B cell (primary cell): ENCODE measurements at regions not wholly inside any gene's neighbourhood (a gene's known extent, or its start where the extent isn't known, plus 50 kb on each side); places are given as distances from the start of the nearest gene placed in this dataset.

Experiments
- ATAC-seq: fragments of 200-7000 bp; cut with Tn5 transposase; one replicate; pipeline ENCODE4 v1.10.0; 2021; ENCODE audit warnings: low read depth, mild to moderate bottlenecking, moderate number of reproducible peaks, moderate library complexity
- CTCF ChIA-PET: fragments of 350-600 bp; sonication (Branson Sonifier 250); formaldehyde crosslinking; loops from one replicate; lab custom pipeline; 2021; ENCODE audit warnings: antibody characterized with exemption, inconsistent platforms; lab: Charles Lee
- POLR2A ChIA-PET: fragments of 350-600 bp; sonication (Branson Sonifier 250); formaldehyde crosslinking; loops from one replicate; lab custom pipeline; 2021; ENCODE audit warnings: antibody characterized with exemption; lab: Charles Lee
- DNase-seq: peaks from one replicate; pipeline ENCODE4 v3.0.0; 2013
- H2AFZ ChIP-seq: 2 replicates; pipeline ENCODE4 v1.6.1; 2012; ENCODE audit warnings: mild to moderate bottlenecking, low read depth, low read length; ENCODE audit not compliant: insufficient read depth, poor library complexity, severe bottlenecking
- H3K27ac ChIP-seq, 2 donors: 1 replicate in 1 of 2; 2 replicates in 1 of 2; pipeline ENCODE4 v1.5.1; 2012 to 2013; ENCODE audit warnings: low read length in 2 of 2, mild to moderate bottlenecking in 2 of 2, moderate library complexity in 1 of 2
- H3K27me3 ChIP-seq, 4 experiments: fragments of 200-600 bp in 1 of 4; sonication (generic) in 1 of 4; replicated peaks in 1 of 4; 1 replicate in 2 of 4; 2 replicates in 2 of 4; pipeline versions ENCODE4 v1.6.1 to v1.7.0; 2013 to 2016; ENCODE audit warnings: low read length in 3 of 4, mild to moderate bottlenecking in 2 of 4, mixed read lengths in 1 of 4, moderate library complexity in 1 of 4; ENCODE audit not compliant: insufficient read depth in 4 of 4, control insufficient read depth in 3 of 4; ENCODE audit errors: control extremely low read depth in 1 of 4
- H3K36me3 ChIP-seq, 2 experiments: replicated peaks in 1 of 2; 1 replicate in 1 of 2; 2 replicates in 1 of 2; pipeline versions ENCODE4 v1.6.1 to v1.7.1; 2013; ENCODE audit warnings: low read length in 1 of 2; ENCODE audit not compliant: insufficient read depth in 2 of 2, control insufficient read depth in 1 of 2; ENCODE audit errors: control extremely low read depth in 1 of 2, extremely low read depth in 1 of 2
- H3K4me1 ChIP-seq, 2 donors: fragments of 200-600 bp in 1 of 2; sonication (generic) in 1 of 2; 1 replicate in 1 of 2; 2 replicates in 1 of 2; pipeline versions ENCODE4 v1.5.1 to v1.6.1; 2013 to 2017; ENCODE audit warnings: low read length in 2 of 2; ENCODE audit not compliant: control insufficient read depth in 2 of 2, insufficient read depth in 2 of 2
- H3K4me2 ChIP-seq: replicated peaks from 2 replicates; pipeline ENCODE3; 2012; ENCODE audit warnings: mild to moderate bottlenecking, low read depth, low read length; ENCODE audit not compliant: poor library complexity, severe bottlenecking
- H3K4me3 ChIP-seq, 5 experiments: fragments of 200-600 bp in 1 of 5; sonication (generic) in 1 of 5; 1 replicate in 3 of 5; 2 replicates in 2 of 5; pipeline versions ENCODE4 v1.5.1 to v1.7.0; 2011 to 2016; ENCODE audit warnings: low read length in 4 of 5, mild to moderate bottlenecking in 4 of 5, low read depth in 2 of 5, control low read depth in 1 of 5, moderate library complexity in 1 of 5; ENCODE audit not compliant: insufficient read depth in 1 of 5; ENCODE audit errors: control extremely low read depth in 1 of 5, extremely low read depth in 1 of 5
- H3K79me2 ChIP-seq: fragments of 200-600 bp; sonication (generic); one replicate; pipeline ENCODE4 v1.6.0; 2016; ENCODE audit warnings: low read length; ENCODE audit not compliant: control insufficient read depth, insufficient read depth
- H3K9ac ChIP-seq: fragments of 200-600 bp; sonication (generic); 2 replicates; pipeline ENCODE4 v1.6.1; 2017; ENCODE audit warnings: mild to moderate bottlenecking, low read length, moderate library complexity
- H3K9me3 ChIP-seq, 3 donors: one replicate each; pipeline versions ENCODE4 v1.6.1 to v1.7.1; 2013; ENCODE audit warnings: low read length in 2 of 3; ENCODE audit not compliant: control insufficient read depth in 2 of 3, insufficient read depth in 1 of 3; ENCODE audit errors: control extremely low read depth in 1 of 3
- H4K20me1 ChIP-seq: 2 replicates; pipeline ENCODE4 v1.6.0; 2012; ENCODE audit warnings: mild to moderate bottlenecking, low read length; ENCODE audit not compliant: insufficient read depth, control insufficient read depth, poor library complexity, severe bottlenecking
- H3K27ac Mint-ChIP-seq: one replicate; pipeline ENCODE4 v1.8.0; 2021; ENCODE audit warnings: mixed read lengths
- H3K27me3 Mint-ChIP-seq: one replicate; pipeline ENCODE4 v1.8.0; 2021; ENCODE audit warnings: mixed read lengths
- H3K4me1 Mint-ChIP-seq: one replicate; pipeline ENCODE4 v1.8.0; 2021; ENCODE audit warnings: mixed read lengths
- H3K4me3 Mint-ChIP-seq: one replicate; pipeline ENCODE4 v1.8.0; 2021; ENCODE audit warnings: mixed read lengths
- H3K9me3 Mint-ChIP-seq: one replicate; pipeline ENCODE4 v1.8.0; 2022; ENCODE audit warnings: mixed read lengths; ENCODE audit not compliant: insufficient read depth
- EZH2 ChIP-seq: IDR thresholded peaks from 2 replicates; pipeline ENCODE4 v1.6.1; 2012; ENCODE audit warnings: borderline replicate concordance, low read depth, mild to moderate bottlenecking, moderate library complexity, low read length; ENCODE audit not compliant: insufficient read depth, poor library complexity, severe bottlenecking
- WGBS: methylation state at CpG from one replicate; pipeline ENCODE4 v1.1.5; 2013; ENCODE audit warnings: missing lambda C conversion rate; ENCODE audit not compliant: insufficient coverage; 5-methylcytosine and 5-hydroxymethylcytosine counted together
- intact Hi-C: fragments of 100-400 bp; cut with micrococcal nuclease; formaldehyde crosslinking; loops from one replicate; pipeline ENCODE4 v1.10.0; 2022
- TF ChIP-seq, protein P1 (sequence below): fragments of 200-600 bp; IDR thresholded peaks from one replicate; pipeline ENCODE4 v1.8.0; 2022; ENCODE audit warnings: antibody characterized with exemption, mild to moderate bottlenecking

DNA sequence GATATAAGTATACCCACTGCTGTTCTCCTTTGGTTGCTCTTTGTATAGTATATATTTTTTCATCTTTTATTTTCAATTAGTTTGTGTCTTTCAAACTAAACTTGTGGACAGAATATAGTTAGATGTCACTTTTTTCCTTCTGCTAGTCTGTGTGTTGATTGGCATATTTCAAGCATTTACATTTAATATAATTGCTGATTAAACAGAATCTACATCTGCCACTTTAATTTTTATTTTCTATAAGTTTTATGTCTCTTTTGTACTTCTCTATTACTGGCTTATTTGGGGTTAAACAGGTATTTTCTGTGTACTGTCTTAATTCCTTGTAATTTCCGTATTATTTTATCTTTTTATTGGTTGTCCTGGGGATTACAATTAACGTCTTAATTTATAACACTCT, 74.4 kb upstream of the CHODL start:
- Histone ChIP-seq H2AFZ (no peak overlapping the region), H3K4me2 (no peak overlapping the region), H3K4me3 (no peak overlapping the region), H3K79me2 (no peaks in the 10 kb centered on the region), H3K36me3 (no peaks in the 10 kb centered on the region), H3K9me3 (peaks cover 0 to 1% (median 0%) of the 10 kb centered on the region in 3 donors), H3K4me1 (no peaks in the 10 kb centered on the region), H4K20me1 (no peaks in the 10 kb centered on the region), H3K27ac (no peak overlapping the region), H3K27me3 (no peaks in the 10 kb centered on the region), H3K9ac (no peak overlapping the region)
- ATAC-seq: no peak
- Mint-ChIP-seq H3K4me3 (no peak overlapping the region), H3K9me3 (no peaks in the 10 kb centered on the region), H3K27ac (no peak overlapping the region), H3K27me3 (no peaks in the 10 kb centered on the region), H3K4me1 (no peaks in the 10 kb centered on the region)
- intact Hi-C loops: no loop called here
- TF ChIP-seq EZH2: no peak
- no peak for DNase-seq
- ChIA-PET CTCF (no interaction called here), POLR2A (no interaction called here)
- no CpG with 5 or more reads among the region's 2 CpGs for WGBS

DNA sequence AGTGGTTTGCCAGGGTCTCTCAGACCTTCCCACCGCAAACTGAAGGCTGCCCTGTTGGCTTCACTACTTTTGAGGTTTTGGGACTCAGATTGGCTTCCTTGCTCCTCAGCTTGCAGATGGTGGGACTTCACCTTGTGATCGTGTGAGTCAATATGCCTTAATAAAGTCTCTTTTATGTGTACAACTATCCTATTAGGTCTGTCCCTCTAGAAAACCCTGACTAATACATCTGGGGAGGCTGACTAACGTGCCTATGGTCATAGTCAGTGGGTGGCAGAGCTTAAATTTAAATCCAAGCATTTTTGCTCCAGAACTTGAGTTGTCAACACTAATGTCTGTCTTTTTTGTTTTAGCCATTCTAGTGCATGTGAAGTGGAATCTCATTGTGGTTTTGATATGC, 76.5 kb upstream of the CHODL start:
- Histone ChIP-seq H2AFZ (no peak overlapping the region), H3K4me3 (no peak overlapping the region), H3K9ac (no peak overlapping the region), H3K27ac (no peak overlapping the region), H3K4me2 (no peak overlapping the region), H4K20me1 (no peaks in the 10 kb centered on the region), H3K9me3 (peaks cover 0 to 1% (median 0%) of the 10 kb centered on the region in 3 donors), H3K27me3 (no peaks in the 10 kb centered on the region), H3K36me3 (no peaks in the 10 kb centered on the region), H3K4me1 (no peaks in the 10 kb centered on the region), H3K79me2 (no peaks in the 10 kb centered on the region)
- 71% methylated on average over 1 of the region's 3 CpGs for WGBS
- Mint-ChIP-seq H3K27ac (no peak overlapping the region), H3K27me3 (no peaks in the 10 kb centered on the region), H3K4me3 (no peak overlapping the region), H3K9me3 (no peaks in the 10 kb centered on the region), H3K4me1 (no peaks in the 10 kb centered on the region)
- CTCF ChIA-PET: no interaction called here
- no peak for DNase-seq
- TF ChIP-seq, protein P1, sequence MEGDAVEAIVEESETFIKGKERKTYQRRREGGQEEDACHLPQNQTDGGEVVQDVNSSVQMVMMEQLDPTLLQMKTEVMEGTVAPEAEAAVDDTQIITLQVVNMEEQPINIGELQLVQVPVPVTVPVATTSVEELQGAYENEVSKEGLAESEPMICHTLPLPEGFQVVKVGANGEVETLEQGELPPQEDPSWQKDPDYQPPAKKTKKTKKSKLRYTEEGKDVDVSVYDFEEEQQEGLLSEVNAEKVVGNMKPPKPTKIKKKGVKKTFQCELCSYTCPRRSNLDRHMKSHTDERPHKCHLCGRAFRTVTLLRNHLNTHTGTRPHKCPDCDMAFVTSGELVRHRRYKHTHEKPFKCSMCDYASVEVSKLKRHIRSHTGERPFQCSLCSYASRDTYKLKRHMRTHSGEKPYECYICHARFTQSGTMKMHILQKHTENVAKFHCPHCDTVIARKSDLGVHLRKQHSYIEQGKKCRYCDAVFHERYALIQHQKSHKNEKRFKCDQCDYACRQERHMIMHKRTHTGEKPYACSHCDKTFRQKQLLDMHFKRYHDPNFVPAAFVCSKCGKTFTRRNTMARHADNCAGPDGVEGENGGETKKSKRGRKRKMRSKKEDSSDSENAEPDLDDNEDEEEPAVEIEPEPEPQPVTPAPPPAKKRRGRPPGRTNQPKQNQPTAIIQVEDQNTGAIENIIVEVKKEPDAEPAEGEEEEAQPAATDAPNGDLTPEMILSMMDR: no peak
- no peak for TF ChIP-seq EZH2
- intact Hi-C loops: no loop called here
- no peak for ATAC-seq
- POLR2A ChIA-PET: no interaction called here
